Upper lobe of left lung (tissue), 4 donors: ENCODE measurements at regions not wholly inside any gene's neighbourhood (a gene's known extent, or its start where the extent isn't known, plus 50 kb on each side); places are given as distances from the start of the nearest gene placed in this dataset.

ENCODE experiments used
- CTCF ChIP-seq, 6 experiments: fragments of 450-650 bp in 4 of 6; fragments of 200-600 bp in 2 of 6; sonication (generic) in 2 of 6; IDR thresholded peaks; one replicate each; pipeline ENCODE4 v1.5.1; 2016 to 2019; ENCODE audit warnings: antibody characterized with exemption in 6 of 6
- POLR2A ChIP-seq, 4 donors: fragments of 450-650 bp; IDR thresholded peaks; one replicate each; pipeline ENCODE4 v1.5.1; 2016 to 2017; ENCODE audit warnings: antibody characterized with exemption in 4 of 4, mild to moderate bottlenecking in 2 of 4

GRCh38 chr6:108774555-108774954 is 73.7 kb upstream of the ARMC2 start:
- TF ChIP-seq POLR2A (IDR thresholded peaks at IDR 0.05) (no peak), CTCF (IDR thresholded peaks at IDR 0.05) (no peak)
